SW 1271 (cell line): ENCODE measurements at regions not wholly inside any gene's neighbourhood (a gene's known extent, or its start where the extent isn't known, plus 50 kb on each side); places are given as distances from the start of the nearest gene placed in this dataset.

Source experiments
- DNase-seq, 2 experiments: peaks; one replicate each; lab custom pipeline; 2025; lab: John Stamatoyannopoulos, UW

GRCh38 chr4:183763990-183764754 lies 105.1 kb downstream of the TRAPPC11 start:
- no peak for DNase-seq

GRCh38 chr4:183765251-183765911 lies 106.3 kb downstream of the TRAPPC11 start:
- DNase-seq: no peak

GRCh38 chr4:183766140-183766539 lies 107.0 kb downstream of the TRAPPC11 start:
- no peak for DNase-seq

- no peak for DNase-seq
Observed at GRCh38 chr4:183770906-183771305, 111.8 kb downstream of the TRAPPC11 start.

GRCh38 chr4:183772361-183772760 lies 113.3 kb downstream of the TRAPPC11 start:
- no peak for DNase-seq

- no peak for DNase-seq
Observed at GRCh38 chr4:183773790-183774189, 114.7 kb downstream of the TRAPPC11 start.

- DNase-seq: no peak
Observed at GRCh38 chr4:183783306-183783705, 121.8 kb upstream of the STOX2 start.

- no peak for DNase-seq
Observed at GRCh38 chr4:183783991-183784553, 121.0 kb upstream of the STOX2 start.

GRCh38 chr4:183788308-183788905 lies 116.7 kb upstream of the STOX2 start:
- no peak for DNase-seq

- DNase-seq: no peak
Observed at GRCh38 chr4:183789657-183790056, 115.5 kb upstream of the STOX2 start.

- DNase-seq: no peak
Observed at GRCh38 chr4:183790661-183791060, 114.4 kb upstream of the STOX2 start.

GRCh38 chr4:183797011-183797444 lies 108.1 kb upstream of the STOX2 start:
- DNase-seq: peak; percentile 5 to 55

- peak in 1 of 2 experiments; percentile 9 for DNase-seq
Observed at GRCh38 chr4:183797445-183798300, 107.4 kb upstream of the STOX2 start.

GRCh38 chr4:183798301-183799253 lies 106.5 kb upstream of the STOX2 start:
- no peak for DNase-seq

- no peak for DNase-seq
Observed at GRCh38 chr4:183801457-183802165, 103.5 kb upstream of the STOX2 start.

GRCh38 chr4:183806341-183806740 lies 98.8 kb upstream of the STOX2 start:
- DNase-seq: no peak

- DNase-seq: no peak
Observed at GRCh38 chr4:183807420-183808096, 97.5 kb upstream of the STOX2 start.

- no peak for DNase-seq
Observed at GRCh38 chr4:183808097-183808456, 97.0 kb upstream of the STOX2 start.

GRCh38 chr4:183812567-183812966 lies 92.5 kb upstream of the STOX2 start:
- DNase-seq: no peak
